ENCODE measurements at regions not wholly inside any gene's neighbourhood (a gene's known extent, or its start where the extent isn't known, plus 50 kb on each side); places are given as distances from the start of the nearest gene placed in this dataset.

- no peak for DNase-seq (ENCODE audit: low spot score)
- no peak overlapping the region for H3K4me3 ChIP-seq
- no peak overlapping the region for H3K27ac ChIP-seq
- no peaks in the 10 kb centered on the region for H3K27me3 ChIP-seq
- no peaks in the 10 kb centered on the region for H3K36me3 ChIP-seq
- H3K9me3 ChIP-seq: no peaks in the 10 kb centered on the region
- TF ChIP-seq, protein P1, sequence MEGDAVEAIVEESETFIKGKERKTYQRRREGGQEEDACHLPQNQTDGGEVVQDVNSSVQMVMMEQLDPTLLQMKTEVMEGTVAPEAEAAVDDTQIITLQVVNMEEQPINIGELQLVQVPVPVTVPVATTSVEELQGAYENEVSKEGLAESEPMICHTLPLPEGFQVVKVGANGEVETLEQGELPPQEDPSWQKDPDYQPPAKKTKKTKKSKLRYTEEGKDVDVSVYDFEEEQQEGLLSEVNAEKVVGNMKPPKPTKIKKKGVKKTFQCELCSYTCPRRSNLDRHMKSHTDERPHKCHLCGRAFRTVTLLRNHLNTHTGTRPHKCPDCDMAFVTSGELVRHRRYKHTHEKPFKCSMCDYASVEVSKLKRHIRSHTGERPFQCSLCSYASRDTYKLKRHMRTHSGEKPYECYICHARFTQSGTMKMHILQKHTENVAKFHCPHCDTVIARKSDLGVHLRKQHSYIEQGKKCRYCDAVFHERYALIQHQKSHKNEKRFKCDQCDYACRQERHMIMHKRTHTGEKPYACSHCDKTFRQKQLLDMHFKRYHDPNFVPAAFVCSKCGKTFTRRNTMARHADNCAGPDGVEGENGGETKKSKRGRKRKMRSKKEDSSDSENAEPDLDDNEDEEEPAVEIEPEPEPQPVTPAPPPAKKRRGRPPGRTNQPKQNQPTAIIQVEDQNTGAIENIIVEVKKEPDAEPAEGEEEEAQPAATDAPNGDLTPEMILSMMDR (IDR thresholded peaks at IDR 0.05): no peak
- H3K4me1 ChIP-seq: no peaks in the 10 kb centered on the region
These were observed 205.5 kb upstream of the CNTNAP4 start for GRCh38 chr16:76071690-76072089.

GRCh38 chr16:76081967-76082366 is 195.2 kb upstream of the CNTNAP4 start:
- H3K4me1 ChIP-seq: no peaks in the 10 kb centered on the region
- H3K27me3 ChIP-seq: no peaks in the 10 kb centered on the region
- TF ChIP-seq, protein P1 (IDR thresholded peaks at IDR 0.05): no peak
- no peak for DNase-seq (ENCODE audit: low spot score)
- H3K27ac ChIP-seq: no peak overlapping the region
- no peaks in the 10 kb centered on the region for H3K9me3 ChIP-seq
- H3K4me3 ChIP-seq: no peak overlapping the region
- H3K36me3 ChIP-seq: no peaks in the 10 kb centered on the region

DNA sequence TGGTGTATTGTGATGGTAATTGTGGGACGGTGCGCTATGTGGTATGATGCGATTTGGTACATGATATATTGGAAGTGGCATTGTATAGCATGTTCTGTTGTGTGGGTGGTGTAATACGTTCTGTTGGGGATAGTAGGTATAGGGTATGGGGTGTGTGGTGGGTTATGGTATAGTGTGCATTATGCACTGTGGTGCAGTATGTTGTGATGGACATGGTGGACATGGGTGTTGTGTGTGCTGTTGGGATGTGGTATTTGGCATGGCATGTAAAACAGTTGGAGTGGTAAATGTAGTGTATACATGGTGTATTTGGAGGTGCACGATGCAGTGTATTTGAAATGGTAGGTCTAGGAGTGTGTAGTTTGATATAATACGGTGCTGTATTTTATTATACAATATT is 170.6 kb upstream of the CNTNAP4 start:
- Histone ChIP-seq H3K36me3 (no peaks in the 10 kb centered on the region), H3K27ac (no peak overlapping the region), H3K4me1 (no peaks in the 10 kb centered on the region), H3K27me3 (no peaks in the 10 kb centered on the region), H3K4me3 (no peak overlapping the region), H3K9me3 (peaks cover 0 to 15% of the 10 kb centered on the region in 2 donors)
- DNase-seq (ENCODE audit: low spot score): no peak
- TF ChIP-seq, protein P1 (IDR thresholded peaks at IDR 0.05): no peak

DNA sequence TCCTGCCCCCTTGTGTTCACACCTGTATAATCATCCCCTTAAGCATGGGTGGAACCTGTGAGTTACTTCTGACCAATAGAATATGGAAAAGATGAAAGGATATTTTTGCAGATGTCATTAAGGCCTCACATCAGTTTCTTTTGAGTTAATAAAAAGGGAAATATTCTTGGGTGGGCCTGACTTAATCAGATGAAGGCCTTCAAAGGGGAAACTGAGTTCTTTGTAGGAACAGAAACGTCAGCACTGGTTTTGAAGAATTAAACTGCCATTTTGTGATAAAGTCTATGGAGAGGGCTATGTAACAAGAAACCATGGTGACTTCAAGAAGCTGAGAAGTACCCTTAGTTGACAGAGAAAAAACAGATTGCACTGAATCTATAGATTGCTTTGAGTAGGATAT is 168.7 kb upstream of the CNTNAP4 start:
- Histone ChIP-seq H3K27me3 (no peaks in the 10 kb centered on the region), H3K36me3 (no peaks in the 10 kb centered on the region), H3K4me1 (no peaks in the 10 kb centered on the region), H3K9me3 (peaks cover 0 to 5% of the 10 kb centered on the region in 2 donors), H3K27ac (no peak overlapping the region), H3K4me3 (no peak overlapping the region)
- DNase-seq (ENCODE audit: low spot score): no peak
- TF ChIP-seq, protein P1 (IDR thresholded peaks at IDR 0.05): no peak

DNA sequence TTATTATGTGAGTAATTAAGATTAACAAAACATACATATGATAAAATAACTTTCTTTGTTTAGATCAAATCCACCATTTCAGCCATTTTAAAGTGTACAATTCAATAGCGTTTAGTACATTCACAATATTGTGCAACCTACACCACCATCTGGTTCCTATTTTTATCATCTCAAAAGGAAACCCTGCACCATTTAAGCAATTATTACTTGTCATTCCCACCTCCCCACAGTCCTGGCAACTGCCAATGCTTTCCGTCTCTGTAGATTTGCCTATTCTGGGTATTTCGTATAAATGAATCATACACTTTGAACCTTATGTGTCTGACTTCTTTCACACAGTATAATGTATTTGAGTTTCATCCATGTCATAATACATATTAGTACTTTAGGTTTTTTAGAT is 162.5 kb upstream of the CNTNAP4 start:
- H3K4me3 ChIP-seq: no peak overlapping the region
- no peak overlapping the region for H3K27ac ChIP-seq
- H3K4me1 ChIP-seq: no peaks in the 10 kb centered on the region
- no peaks in the 10 kb centered on the region for H3K27me3 ChIP-seq
- H3K9me3 ChIP-seq: peaks cover 0 to 4% of the 10 kb centered on the region in 2 donors
- no peak for DNase-seq (ENCODE audit: low spot score)
- TF ChIP-seq, protein P1 (IDR thresholded peaks at IDR 0.05): no peak
- no peaks in the 10 kb centered on the region for H3K36me3 ChIP-seq

DNA sequence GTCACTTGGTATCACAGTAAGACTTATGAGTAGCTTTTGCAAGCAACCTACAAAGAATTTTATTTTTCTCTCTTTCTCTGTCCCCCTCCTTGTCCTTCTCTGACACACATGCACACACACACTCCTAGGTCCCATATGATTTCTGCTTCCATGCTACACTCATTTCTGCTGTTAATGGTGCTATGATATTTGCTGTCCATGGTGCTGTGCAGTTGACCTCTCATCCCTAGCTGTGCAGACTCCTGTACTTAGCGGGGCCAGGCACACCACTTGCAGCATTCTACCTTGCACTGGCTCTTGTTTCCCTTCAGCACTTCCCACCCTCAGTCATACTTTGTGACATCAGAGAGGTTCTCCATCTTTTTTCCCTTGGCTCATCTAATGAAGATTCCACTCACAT is 158.9 kb upstream of the CNTNAP4 start:
- no peaks in the 10 kb centered on the region for H3K36me3 ChIP-seq
- H3K9me3 ChIP-seq: no peaks in the 10 kb centered on the region
- TF ChIP-seq, protein P1 (IDR thresholded peaks at IDR 0.05): no peak

More for the DNA sequence above, 158.9 kb upstream of the CNTNAP4 start:
- no peaks in the 10 kb centered on the region for H3K4me1 ChIP-seq
- DNase-seq (ENCODE audit: low spot score): no peak
- no peaks in the 10 kb centered on the region for H3K27me3 ChIP-seq
- H3K4me3 ChIP-seq: no peak overlapping the region
- no peak overlapping the region for H3K27ac ChIP-seq
